GM13977 (cell line): ENCODE measurements at regions not wholly inside any gene's neighbourhood (a gene's known extent, or its start where the extent isn't known, plus 50 kb on each side); places are given as distances from the start of the nearest gene placed in this dataset.

Experiments used
- DNase-seq: peaks from one replicate; pipeline ENCODE4 v3.0.0; 2012; ENCODE audit warnings: low spot score
- in situ Hi-C: fragments of 300-500 bp; cut with MboI; formaldehyde crosslinking; loops from one replicate; pipeline ENCODE4 v1.12.0; 2022; ENCODE audit warnings: low sequenced_read_pairs, low pct_unique_long_range_greater_than_20kb, mixed read lengths, inconsistent platforms; ENCODE audit not compliant: unreplicated experiment
- TF ChIP-seq, protein P1 (sequence below): IDR thresholded peaks from 2 replicates; pipeline ENCODE4 v1.5.1; 2012; ENCODE audit warnings: mild to moderate bottlenecking, control low read depth; ENCODE audit not compliant: insufficient read depth; ENCODE audit errors: extremely low read depth, missing control alignments

DNA sequence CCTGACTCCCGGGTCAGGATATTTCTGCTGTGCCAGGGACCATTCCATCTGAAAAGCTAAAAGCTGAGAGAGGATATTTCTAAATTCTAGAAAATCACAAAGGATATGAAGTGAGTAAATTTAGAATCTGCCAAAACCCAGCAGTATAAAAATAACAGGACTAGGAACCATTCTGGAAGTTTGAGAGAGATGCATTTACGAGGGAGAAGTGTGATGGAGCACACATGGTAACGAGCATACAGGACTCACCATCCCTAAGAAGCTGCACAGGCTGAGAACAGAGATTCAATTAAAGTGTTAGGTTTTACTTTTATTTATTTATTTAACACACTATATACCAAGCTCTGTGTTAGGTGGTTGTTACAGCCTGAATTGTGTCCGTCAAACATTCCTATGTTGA lies 116.3 kb downstream of the GLUL start:
- in situ Hi-C loops, result no loop called here
- no peak for DNase-seq
- TF ChIP-seq, protein P1, sequence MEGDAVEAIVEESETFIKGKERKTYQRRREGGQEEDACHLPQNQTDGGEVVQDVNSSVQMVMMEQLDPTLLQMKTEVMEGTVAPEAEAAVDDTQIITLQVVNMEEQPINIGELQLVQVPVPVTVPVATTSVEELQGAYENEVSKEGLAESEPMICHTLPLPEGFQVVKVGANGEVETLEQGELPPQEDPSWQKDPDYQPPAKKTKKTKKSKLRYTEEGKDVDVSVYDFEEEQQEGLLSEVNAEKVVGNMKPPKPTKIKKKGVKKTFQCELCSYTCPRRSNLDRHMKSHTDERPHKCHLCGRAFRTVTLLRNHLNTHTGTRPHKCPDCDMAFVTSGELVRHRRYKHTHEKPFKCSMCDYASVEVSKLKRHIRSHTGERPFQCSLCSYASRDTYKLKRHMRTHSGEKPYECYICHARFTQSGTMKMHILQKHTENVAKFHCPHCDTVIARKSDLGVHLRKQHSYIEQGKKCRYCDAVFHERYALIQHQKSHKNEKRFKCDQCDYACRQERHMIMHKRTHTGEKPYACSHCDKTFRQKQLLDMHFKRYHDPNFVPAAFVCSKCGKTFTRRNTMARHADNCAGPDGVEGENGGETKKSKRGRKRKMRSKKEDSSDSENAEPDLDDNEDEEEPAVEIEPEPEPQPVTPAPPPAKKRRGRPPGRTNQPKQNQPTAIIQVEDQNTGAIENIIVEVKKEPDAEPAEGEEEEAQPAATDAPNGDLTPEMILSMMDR, result no peak

DNA sequence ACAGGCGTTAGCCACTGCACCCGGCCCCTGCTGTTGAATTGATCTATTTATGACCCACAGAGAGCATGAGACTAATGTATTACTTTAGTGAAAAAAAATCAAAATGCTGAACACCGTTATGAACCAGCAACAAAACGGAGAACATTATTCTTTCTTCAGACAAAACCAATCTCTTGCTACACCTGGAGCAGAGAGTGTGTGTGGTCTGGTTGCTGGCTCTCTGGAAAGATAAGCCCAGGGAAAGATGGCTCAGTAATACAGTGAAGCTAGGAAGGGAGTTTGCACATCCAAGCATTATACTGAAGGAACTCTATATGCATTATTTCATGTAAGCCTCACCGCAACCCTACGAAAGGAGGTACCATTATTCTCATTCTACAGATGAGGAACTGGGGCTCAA lies 117.0 kb downstream of the GLUL start:
- no peak for DNase-seq
- TF ChIP-seq, protein P1, result no peak
- in situ Hi-C loops, result no loop called here

DNA sequence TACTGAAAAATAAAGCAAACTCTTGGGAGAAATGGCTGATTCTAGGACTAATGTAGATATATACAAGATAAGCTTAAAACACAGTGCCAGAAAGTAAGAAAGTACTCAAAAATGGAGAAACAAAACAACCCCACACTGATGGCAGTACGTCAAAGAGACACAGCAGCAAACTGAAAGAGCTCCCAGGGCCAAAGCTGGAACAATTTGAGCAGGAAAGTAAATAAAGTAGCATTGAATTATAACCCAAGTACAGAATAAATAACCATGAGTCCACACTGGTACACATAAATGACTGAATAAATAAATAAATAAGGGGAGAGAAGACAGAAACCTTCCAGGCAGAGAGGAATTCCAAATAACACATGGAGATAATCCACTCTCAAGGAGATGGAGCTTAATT lies 120.9 kb downstream of the GLUL start:
- no peak for DNase-seq
- TF ChIP-seq, protein P1, result no peak
- in situ Hi-C loops, result no loop called here

DNA sequence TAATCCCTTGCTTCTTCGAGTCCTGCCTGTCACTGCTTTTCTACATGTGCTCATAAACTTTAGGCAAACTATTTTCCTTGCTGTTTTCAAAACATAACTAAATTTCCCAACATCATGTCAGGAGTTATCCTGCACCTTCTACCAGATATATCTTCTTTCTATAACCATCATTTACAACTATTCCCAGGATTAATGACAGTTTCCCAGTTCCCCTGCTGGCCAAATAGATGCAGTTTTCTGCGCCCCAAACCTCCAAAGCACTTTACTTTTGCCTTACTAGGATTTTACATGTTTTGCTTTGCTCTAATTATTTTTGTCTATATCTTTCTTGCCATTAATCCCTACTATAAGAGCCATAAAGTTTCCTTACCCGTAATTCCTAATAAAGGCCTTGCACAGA lies 122.5 kb downstream of the GLUL start:
- in situ Hi-C loops, result no loop called here
- TF ChIP-seq, protein P1, result no peak
- DNase-seq, result no peak

DNA sequence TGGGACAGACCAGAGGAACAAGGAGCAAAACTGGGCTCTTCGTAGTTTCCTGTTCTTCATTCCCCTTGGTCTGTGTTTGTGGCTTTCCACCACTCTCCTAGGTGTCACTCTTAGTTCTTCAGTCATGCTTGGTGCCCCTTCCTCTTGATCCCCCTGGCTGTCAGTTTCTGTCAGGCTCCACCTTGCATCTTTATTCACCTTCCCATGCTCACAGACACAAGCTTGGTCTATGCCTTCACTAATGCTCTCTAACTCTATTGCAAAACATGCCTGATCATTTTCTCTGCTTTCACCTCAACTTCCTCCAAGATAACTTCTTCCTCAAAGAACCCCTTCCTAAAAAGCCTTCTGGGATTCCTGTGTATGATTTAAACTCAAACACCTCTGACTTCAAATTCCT lies 122.9 kb downstream of the GLUL start:
- TF ChIP-seq, protein P1, result no peak
- in situ Hi-C loops, result no loop called here
- no peak for DNase-seq

DNA sequence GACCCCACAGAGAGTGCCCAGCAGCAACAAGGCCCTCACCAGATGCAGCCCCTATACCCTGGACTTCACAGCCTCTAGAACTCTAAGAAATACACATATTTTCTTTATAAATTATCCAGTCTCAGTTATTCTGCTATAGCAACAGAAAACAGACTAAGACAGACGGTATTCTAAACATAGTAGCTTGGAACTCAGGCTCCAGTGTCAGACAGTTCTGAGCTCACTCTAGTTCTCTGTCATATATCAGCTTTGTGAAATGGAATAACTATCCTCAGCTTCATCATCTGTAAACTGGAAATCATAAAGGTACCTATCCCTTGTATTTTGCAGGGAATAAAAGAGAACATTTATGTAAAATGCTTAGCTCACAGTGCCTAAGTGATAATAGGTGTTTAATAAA lies 127.4 kb downstream of the GLUL start:
- in situ Hi-C loops, result no loop called here
- TF ChIP-seq, protein P1, result no peak
- DNase-seq, result no peak

DNA sequence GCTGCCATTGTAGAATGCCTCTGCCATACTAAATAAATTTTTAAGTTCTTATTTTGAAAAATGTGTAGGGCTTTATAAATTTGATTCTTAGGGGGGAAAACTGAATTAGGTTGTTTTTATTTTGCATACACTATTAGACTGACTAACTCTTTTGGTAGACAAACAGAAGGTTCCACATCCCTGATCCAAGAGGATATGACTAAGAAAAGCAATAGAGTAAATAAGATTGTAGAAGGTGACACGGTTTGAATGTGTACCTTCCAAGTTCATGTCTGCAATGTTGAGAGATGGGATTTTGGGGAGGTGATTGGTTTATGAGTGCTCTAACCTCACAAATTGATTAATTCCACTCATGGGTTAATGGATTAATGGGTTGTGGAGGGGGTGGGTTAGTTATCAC lies 127.9 kb downstream of the GLUL start:
- TF ChIP-seq, protein P1, result no peak
- in situ Hi-C loops, result no loop called here
- DNase-seq, result no peak
